ENCODE measurements at regions not wholly inside any gene's neighbourhood (a gene's known extent, or its start where the extent isn't known, plus 50 kb on each side); places are given as distances from the start of the nearest gene placed in this dataset.

- WGBS, 2 experiments (ENCODE audit: extremely low coverage in 1 of 2, insufficient coverage in 1 of 2, insufficient read length in 1 of 2, insufficient replicate concordance in 2 of 2, low coverage in 1 of 2, low lambda C conversion rate in 2 of 2, missing lambda C conversion rate in 1 of 2) = 77% methylated on average over 7 of the region's 7 CpGs; no CpG with 5 or more reads in 1 of the 2 experiments
- no peak overlapping the region for H2BK15ac ChIP-seq (ENCODE audit: low read length)
- H3K4me3 ChIP-seq (ENCODE audit: extremely low read depth in 1 of 4, insufficient read depth in 2 of 4, low read depth in 3 of 4, low read length in 4 of 4) = no peak overlapping the region
- no peak overlapping the region for H3K14ac ChIP-seq (ENCODE audit: insufficient read length)
- H4K20me1 ChIP-seq (replicated peaks in 1 of 2; ENCODE audit: control insufficient read depth in 1 of 2, insufficient read depth in 2 of 2, low read length in 2 of 2) = no peaks in the 10 kb centered on the region
- no peak overlapping the region for H2BK120ac ChIP-seq (replicated peaks; ENCODE audit: low read depth, low read length)
- no peak overlapping the region for H3K9ac ChIP-seq (replicated peaks in 1 of 4; ENCODE audit: extremely low read depth in 1 of 4, low read depth in 3 of 4, low read length in 3 of 4)
- no peaks in the 10 kb centered on the region for H3K79me1 ChIP-seq (ENCODE audit: low read depth, low read length)
- H3K4ac ChIP-seq (replicated peaks; ENCODE audit: insufficient read length, low read depth, low read length) = no peak overlapping the region
- no peak overlapping the region for H2BK5ac ChIP-seq (ENCODE audit: low read depth, low read length)
- H3K36me3 ChIP-seq (ENCODE audit: control insufficient read depth in 2 of 4, insufficient read depth in 4 of 4, low read length in 3 of 4) = no peaks in the 10 kb centered on the region
- no peak overlapping the region for H4K91ac ChIP-seq (replicated peaks; ENCODE audit: insufficient read length, low read length)
- peak overlapping the region; percentile 33; the same call in 1 of the 2 replicates for H2AFZ ChIP-seq (ENCODE audit: low read length)
- DNase-seq (ENCODE audit: low read depth in 1 of 2, low spot score in 2 of 2) = no peak
- H3K9me3 ChIP-seq (ENCODE audit: insufficient read depth in 2 of 2, low read depth in 1 of 2, low read length in 1 of 2) = no peaks in the 10 kb centered on the region
- no peak overlapping the region for H3K27ac ChIP-seq (ENCODE audit: low read depth, low read length)
- CTCF ChIA-PET (ENCODE audit: partially characterized antibody) = interaction anchor here (0.6 to 4.4 kb wide), 42 partner anchors 8 to 1784 kb away, joined by 3 to 27 read pairs (median 4); no protein-coding TSS in a partner anchor
- H3K27me3 ChIP-seq (replicated peaks in 1 of 4; ENCODE audit: control insufficient read depth in 3 of 4, extremely low read depth in 1 of 4, insufficient read depth in 3 of 4, low read length in 3 of 4) = no peaks in the 10 kb centered on the region
- peaks cover 0 to 2% (median 1%) of the 10 kb centered on the region in 4 experiments; a peak in 2 of 7 replicates for H3K4me1 ChIP-seq (replicated peaks in 1 of 4; ENCODE audit: control insufficient read depth in 3 of 4, insufficient read depth in 4 of 4, low read length in 3 of 4)
- no peak overlapping the region for H2AK5ac ChIP-seq (ENCODE audit: low read depth, low read length)
- H3K79me2 ChIP-seq (ENCODE audit: control insufficient read depth in 1 of 2, insufficient read depth in 2 of 2, low read length in 2 of 2) = no peaks in the 10 kb centered on the region
- POLR2A ChIA-PET (ENCODE audit: partially characterized antibody) = no interaction called here
- FAIRE-seq = peak; percentile 94
- no peak overlapping the region for H2BK20ac ChIP-seq (ENCODE audit: low read length)
- no peak overlapping the region for H4K8ac ChIP-seq (ENCODE audit: extremely low read depth, insufficient read depth, low read length)
- no peaks in the 10 kb centered on the region for H3K23me2 ChIP-seq (ENCODE audit: low read depth, low read length)
- no peak overlapping the region for H3K18ac ChIP-seq (ENCODE audit: extremely low read depth, low read length)
- H2BK12ac ChIP-seq (ENCODE audit: low read depth, low read length) = no peak overlapping the region
- H3K56ac ChIP-seq (replicated peaks; ENCODE audit: insufficient read length, low read depth, low read length) = no peak overlapping the region
- no peak overlapping the region for H3K4me2 ChIP-seq (ENCODE audit: insufficient read depth in 1 of 2, low read depth in 2 of 2, low read length in 2 of 2)
- no peak overlapping the region for H3K23ac ChIP-seq (ENCODE audit: insufficient read length)
- no peak overlapping the region for H4K5ac ChIP-seq (ENCODE audit: insufficient read length, low read depth, low read length)
- no peak for TF ChIP-seq CREB1 (IDR thresholded peaks at IDR 0.05)
- no peak for TF ChIP-seq CBX8 (IDR thresholded peaks at IDR 0.05; ENCODE audit: borderline replicate concordance, low read depth, low read length)
- TF ChIP-seq CTCF (IDR thresholded peaks at IDR 0.05; ENCODE audit: control extremely low read depth in 1 of 3, insufficient read depth in 1 of 3, low read depth in 1 of 3, low read length in 3 of 3) = peak in 2 of 3 experiments; percentile 74 to 79; a peak in 3 of 4 replicates
- no peak for TF ChIP-seq EZH2 (IDR thresholded peaks at IDR 0.05; ENCODE audit: low read depth, low read length, severe bottlenecking)
- TF ChIP-seq TCF12 (IDR thresholded peaks at IDR 0.05; ENCODE audit: low read depth, low read length) = no peak
- TF ChIP-seq, protein P1, sequence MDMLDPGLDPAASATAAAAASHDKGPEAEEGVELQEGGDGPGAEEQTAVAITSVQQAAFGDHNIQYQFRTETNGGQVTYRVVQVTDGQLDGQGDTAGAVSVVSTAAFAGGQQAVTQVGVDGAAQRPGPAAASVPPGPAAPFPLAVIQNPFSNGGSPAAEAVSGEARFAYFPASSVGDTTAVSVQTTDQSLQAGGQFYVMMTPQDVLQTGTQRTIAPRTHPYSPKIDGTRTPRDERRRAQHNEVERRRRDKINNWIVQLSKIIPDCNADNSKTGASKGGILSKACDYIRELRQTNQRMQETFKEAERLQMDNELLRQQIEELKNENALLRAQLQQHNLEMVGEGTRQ (IDR thresholded peaks at IDR 0.05; ENCODE audit: low read length) = no peak
- no peak for TF ChIP-seq KDM4A (IDR thresholded peaks at IDR 0.05; ENCODE audit: low read depth, low read length, severe bottlenecking)
- no peak for TF ChIP-seq MAX (IDR thresholded peaks at IDR 0.05)
Observed at GRCh38 chr2:103161456-103162289, 399.8 kb downstream of the TMEM182 start.
